GM18867 (cell line): ENCODE measurements at regions not wholly inside any gene's neighbourhood (a gene's known extent, or its start where the extent isn't known, plus 50 kb on each side); places are given as distances from the start of the nearest gene placed in this dataset.
A peak's percentile ranks its signal among the peaks of the same experiment; 100 is the strongest.
"Not testable (repeated sequence)": the region's sequence is repeated elsewhere in the genome, so short reads cannot be mapped to it uniquely, and the experiment has no call there.

Source experiments
- ATAC-seq: cut with Tn5 transposase; IDR thresholded peaks from one replicate; pipeline ENCODE4 v1.9.1; 2021; ENCODE audit warnings: mild to moderate bottlenecking, moderate library complexity; ENCODE audit not compliant: unreplicated experiment

- no peak for ATAC-seq
Measured at GRCh38 chr1:73859227-73859626, 338.7 kb downstream of the LRRIQ3 start.

- no peak for ATAC-seq
Measured at GRCh38 chr1:73854527-73854926, 343.4 kb downstream of the LRRIQ3 start.

- ATAC-seq: no peak
Measured at GRCh38 chr1:73842436-73842835, 355.5 kb downstream of the LRRIQ3 start.

GRCh38 chr1:73839922-73840321, 358.1 kb downstream of the LRRIQ3 start:
- ATAC-seq: no peak

GRCh38 chr1:73832276-73833181, 365.4 kb downstream of the LRRIQ3 start:
- ATAC-seq: no peak

GRCh38 chr1:73827283-73827682, 370.7 kb downstream of the LRRIQ3 start:
- not testable (repeated sequence) for ATAC-seq

- no peak for ATAC-seq
Measured at GRCh38 chr1:73824065-73824464, 373.9 kb downstream of the LRRIQ3 start.

- peak; percentile 97 for ATAC-seq
Measured at GRCh38 chr1:73821520-73821919, 376.5 kb downstream of the LRRIQ3 start.

GRCh38 chr1:73820843-73821242, 377.1 kb downstream of the LRRIQ3 start:
- ATAC-seq: peak; percentile 76

GRCh38 chr1:73813716-73814115, 384.3 kb downstream of the LRRIQ3 start:
- peak; percentile 84 for ATAC-seq

GRCh38 chr1:73813236-73813635, 384.7 kb downstream of the LRRIQ3 start:
- ATAC-seq: peak; percentile 25

GRCh38 chr1:73811798-73812197, 386.2 kb downstream of the LRRIQ3 start:
- no peak for ATAC-seq

- no peak for ATAC-seq
Measured at GRCh38 chr1:73804935-73805334, 393.0 kb downstream of the LRRIQ3 start.

- no peak for ATAC-seq
Measured at GRCh38 chr1:73803380-73803779, 394.6 kb downstream of the LRRIQ3 start.

- ATAC-seq: no peak
Measured at GRCh38 chr1:73801912-73802429, 396.0 kb downstream of the LRRIQ3 start.

GRCh38 chr1:73800376-73800775, 397.6 kb downstream of the LRRIQ3 start:
- no peak for ATAC-seq

GRCh38 chr1:73789965-73790364, 408.0 kb downstream of the LRRIQ3 start:
- ATAC-seq: no peak

GRCh38 chr1:73784026-73784425, 413.9 kb downstream of the LRRIQ3 start:
- ATAC-seq: no peak

- ATAC-seq: no peak
Measured at GRCh38 chr1:73783352-73783751, 414.6 kb downstream of the LRRIQ3 start.

- ATAC-seq: no peak
Measured at GRCh38 chr1:73782901-73783300, 415.1 kb downstream of the LRRIQ3 start.

- no peak for ATAC-seq
Measured at GRCh38 chr1:73781251-73781650, 416.7 kb downstream of the LRRIQ3 start.

GRCh38 chr1:73778471-73778870, 419.5 kb downstream of the LRRIQ3 start:
- no peak for ATAC-seq
